Hindlimb muscle (tissue), 1 donor: ENCODE measurements at regions not wholly inside any gene's neighbourhood (a gene's known extent, or its start where the extent isn't known, plus 50 kb on each side); places are given as distances from the start of the nearest gene placed in this dataset.
"Not testable (repeated sequence)": the region's sequence is repeated elsewhere in the genome, so short reads cannot be mapped to it uniquely, and the experiment has no call there.

ENCODE experiments used
- DNase-seq: peaks from one replicate; pipeline ENCODE4 v3.0.0-alpha.2; 2013

GRCh38 chr20:1748777-1749176, 91.2 kb upstream of the SIRPG start:
- no peak for DNase-seq

- no peak for DNase-seq
Observed at GRCh38 chr20:1747953-1748577, 90.5 kb upstream of the SIRPG start.

GRCh38 chr20:1742049-1742434, 84.5 kb upstream of the SIRPG start:
- DNase-seq: not testable (repeated sequence)

- DNase-seq: no peak
Observed at GRCh38 chr20:1741309-1742048, 83.9 kb upstream of the SIRPG start.

GRCh38 chr20:1737134-1737533, 79.6 kb upstream of the SIRPG start:
- DNase-seq: no peak

- no peak for DNase-seq
Observed at GRCh38 chr20:1735417-1736089, 78.0 kb upstream of the SIRPG start.

- DNase-seq: peak; percentile 6
Observed at GRCh38 chr20:1734269-1734858, 76.8 kb upstream of the SIRPG start.

- not testable (repeated sequence) for DNase-seq
Observed at GRCh38 chr20:1731828-1732375, 74.3 kb upstream of the SIRPG start.

GRCh38 chr20:1730981-1731711, 73.6 kb upstream of the SIRPG start:
- DNase-seq: not testable (repeated sequence)

- not testable (repeated sequence) for DNase-seq
Observed at GRCh38 chr20:1727303-1727702, 69.7 kb upstream of the SIRPG start.

- no peak for DNase-seq
Observed at GRCh38 chr20:1724901-1725300, 67.3 kb upstream of the SIRPG start.

GRCh38 chr20:1722513-1723050, 65.0 kb upstream of the SIRPG start:
- DNase-seq: no peak

- DNase-seq: no peak
Observed at GRCh38 chr20:1721687-1722512, 64.3 kb upstream of the SIRPG start.

GRCh38 chr20:1720845-1721475, 63.4 kb upstream of the SIRPG start:
- DNase-seq: no peak

GRCh38 chr20:1720226-1720625, 62.6 kb upstream of the SIRPG start:
- no peak for DNase-seq

- peak; percentile 45 for DNase-seq
Observed at GRCh38 chr20:1718604-1719384, 61.2 kb upstream of the SIRPG start.

GRCh38 chr20:1712634-1713624, 55.4 kb upstream of the SIRPG start:
- DNase-seq: no peak

- no peak for DNase-seq
Observed at GRCh38 chr20:1711826-1712601, 54.4 kb upstream of the SIRPG start.
